SK-N-SH (cell line): ENCODE measurements at regions not wholly inside any gene's neighbourhood (a gene's known extent, or its start where the extent isn't known, plus 50 kb on each side); places are given as distances from the start of the nearest gene placed in this dataset.

Experiments
- CTCF ChIA-PET: fragments of 300-600, 350-600 bp; formaldehyde crosslinking; extraction: SDS; loops from one replicate; lab custom pipeline; 2021; lab: Yijun Ruan, JAX
- POLR2A ChIA-PET: fragments of 350-600 bp; sonication (Branson Sonifier 250); formaldehyde crosslinking; extraction: SDS; loops from one replicate; lab custom pipeline; 2020; ENCODE audit warnings: antibody characterized with exemption, inconsistent platforms; lab: Yijun Ruan, JAX
- DNase-seq: peaks from one replicate; pipeline ENCODE4 v3.0.0; 2012
- H2AFZ ChIP-seq: fragments of 200-600 bp; sonication (generic); 2 replicates; pipeline ENCODE4 v1.8.1; 2016; ENCODE audit warnings: antibody characterized with exemption, mild to moderate bottlenecking, low read depth
- H3F3A ChIP-seq: fragments of 200-600 bp; sonication (generic); replicated peaks from 2 replicates; pipeline ENCODE3; 2016; ENCODE audit warnings: antibody characterized with exemption, mild to moderate bottlenecking; ENCODE audit not compliant: insufficient read depth
- H3K27ac ChIP-seq, 2 experiments: fragments of 200-500 bp in 1 of 2; fragments of 200-600 bp in 1 of 2; sonication (Bioruptor generic) in 1 of 2; sonication (generic), shearing (Covaris generic) in 1 of 2; 2 replicates each; pipeline versions ENCODE4 v1.5.1 to v1.6.1; 2014 to 2016; ENCODE audit warnings: low read depth in 2 of 2, inconsistent platforms in 1 of 2, low read length in 1 of 2, mild to moderate bottlenecking in 1 of 2, mixed read lengths in 1 of 2
- H3K27me3 ChIP-seq: fragments of 200-600 bp; sonication (generic), shearing (Covaris generic); 2 replicates; pipeline ENCODE4 v1.6.1; 2016; ENCODE audit warnings: mixed run types; ENCODE audit not compliant: insufficient read depth
- H3K36me3 ChIP-seq, 2 experiments: fragments of 200-500 bp in 1 of 2; fragments of 200-600 bp in 1 of 2; sonication (Bioruptor generic) in 1 of 2; sonication (generic) in 1 of 2; replicated peaks in 1 of 2; 2 replicates each; pipeline versions ENCODE3 to v1.5.1; 2014 to 2016; ENCODE audit warnings: low read length in 1 of 2, mild to moderate bottlenecking in 1 of 2; ENCODE audit not compliant: insufficient read depth in 2 of 2, control insufficient read depth in 1 of 2
- H3K4me1 ChIP-seq, 2 experiments: fragments of 200-500 bp in 1 of 2; fragments of 200-600 bp in 1 of 2; sonication (Bioruptor generic) in 1 of 2; sonication (generic), shearing (Covaris generic) in 1 of 2; 2 replicates each; pipeline versions ENCODE4 v1.5.1 to v1.6.1; 2014 to 2016; ENCODE audit warnings: low read depth in 1 of 2, low read length in 1 of 2, mixed run types in 1 of 2; ENCODE audit not compliant: insufficient read depth in 2 of 2, control insufficient read depth in 1 of 2
- H3K4me2 ChIP-seq: fragments of 200-600 bp; sonication (generic), shearing (Covaris generic); 2 replicates; pipeline ENCODE4 v1.6.1; 2017; ENCODE audit warnings: mixed run types
- H3K4me3 ChIP-seq, 2 experiments: fragments of 200-500 bp in 1 of 2; fragments of 200-600 bp in 1 of 2; sonication (Bioruptor generic) in 1 of 2; sonication (generic), shearing (Covaris generic) in 1 of 2; 2 replicates each; pipeline versions ENCODE4 v1.5.1 to v1.8.1; 2014 to 2016; ENCODE audit warnings: low read depth in 2 of 2, inconsistent platforms in 1 of 2, low read length in 1 of 2, mild to moderate bottlenecking in 1 of 2, mixed read lengths in 1 of 2, moderate library complexity in 1 of 2
- H3K79me2 ChIP-seq: fragments of 200-600 bp; sonication (generic); 2 replicates; pipeline ENCODE4 v1.8.1; 2017; ENCODE audit warnings: mild to moderate bottlenecking; ENCODE audit not compliant: insufficient read depth
- H3K9ac ChIP-seq: fragments of 200-600 bp; sonication (generic); 2 replicates; pipeline ENCODE4 v1.6.1; 2017; ENCODE audit warnings: mixed run types
- H3K9me2 ChIP-seq: fragments of 200-600 bp; sonication (generic); 2 replicates; pipeline ENCODE4 v1.6.1; 2017; ENCODE audit warnings: mixed run types
- H3K9me3 ChIP-seq: fragments of 200-600 bp; sonication (generic); 2 replicates; pipeline ENCODE4 v1.6.1; 2017; ENCODE audit warnings: mixed run types, mild to moderate bottlenecking, moderate library complexity
- H4K20me1 ChIP-seq: fragments of 200-600 bp; sonication (generic); 2 replicates; pipeline ENCODE4 v1.6.1; 2017; ENCODE audit warnings: mild to moderate bottlenecking, mixed run types; ENCODE audit not compliant: insufficient read depth
- CHD2 ChIP-seq: fragments of 150-350 bp; IDR thresholded peaks from 2 replicates; pipeline ENCODE4 v1.6.1; 2018; ENCODE audit warnings: low read length; ENCODE audit not compliant: partially characterized antibody
- ELF1 ChIP-seq: IDR thresholded peaks from 2 replicates; pipeline ENCODE4 v1.4.0; 2012
- EP300 ChIP-seq, 2 experiments: IDR thresholded peaks; 2 replicates each; pipeline versions ENCODE4 v1.4.0 to v1.6.1; 2012; ENCODE audit warnings: borderline replicate concordance in 1 of 2, low read depth in 1 of 2, low read length in 1 of 2
- EZH2phosphoT487 ChIP-seq: fragments of 200-600 bp; sonication (generic); IDR thresholded peaks from 2 replicates; pipeline ENCODE4 v1.6.1; 2017; ENCODE audit warnings: low read depth, mixed run types, mild to moderate bottlenecking, antibody characterized with exemption, moderate library complexity, borderline replicate concordance
- FOSL2 ChIP-seq: IDR thresholded peaks from 2 replicates; pipeline ENCODE4 v1.4.0; 2012; ENCODE audit warnings: low read depth, mild to moderate bottlenecking, moderate library complexity, borderline replicate concordance
- GABPA ChIP-seq: IDR thresholded peaks from 2 replicates; pipeline ENCODE4 v1.4.0; 2012; ENCODE audit warnings: low read depth, mild to moderate bottlenecking
- GATA2 ChIP-seq: sonication (generic); formaldehyde crosslinking; IDR thresholded peaks from 2 replicates; pipeline ENCODE4 v1.5.0; 2020; ENCODE audit warnings: mild to moderate bottlenecking, missing genetic modification reagents
- IRF3 ChIP-seq: fragments of 150-350 bp; IDR thresholded peaks from 2 replicates; pipeline ENCODE4 v1.6.1; 2016; ENCODE audit warnings: mild to moderate bottlenecking, low read depth, low read length
- JUND ChIP-seq: IDR thresholded peaks from 2 replicates; pipeline ENCODE4 v1.4.0; 2012
- MEF2A ChIP-seq: IDR thresholded peaks from 2 replicates; pipeline ENCODE4 v1.4.0; 2012; ENCODE audit warnings: low read depth, borderline replicate concordance
- MXI1 ChIP-seq: IDR thresholded peaks from 2 replicates; pipeline ENCODE4 v1.6.1; 2012; ENCODE audit warnings: mild to moderate bottlenecking, low read depth, low read length, improper control_type of control experiment
- NRF1 ChIP-seq: IDR thresholded peaks from 2 replicates; pipeline ENCODE4 v1.6.1; 2012; ENCODE audit warnings: low read depth, mild to moderate bottlenecking, low read length
- PBX3 ChIP-seq: IDR thresholded peaks from 2 replicates; pipeline ENCODE4; 2012
- RAD21 ChIP-seq: IDR thresholded peaks from 2 replicates; pipeline ENCODE4 v1.6.1; 2012; ENCODE audit warnings: mild to moderate bottlenecking, low read length
- SIN3A ChIP-seq: IDR thresholded peaks from 2 replicates; pipeline ENCODE4 v1.6.1; 2012; ENCODE audit warnings: low read depth, mild to moderate bottlenecking, low read length, moderate library complexity, borderline replicate concordance
- TEAD4 ChIP-seq: IDR thresholded peaks from 2 replicates; pipeline ENCODE4 v1.4.0; 2012; ENCODE audit warnings: mild to moderate bottlenecking, borderline replicate concordance; ENCODE audit not compliant: insufficient read depth
- YY1 ChIP-seq: IDR thresholded peaks from 2 replicates; pipeline ENCODE4 v1.4.0; 2012; ENCODE audit warnings: low read depth, mild to moderate bottlenecking
- ZBTB33 ChIP-seq: IDR thresholded peaks from 2 replicates; pipeline ENCODE4 v1.4.0; 2012; ENCODE audit warnings: low read depth, borderline replicate concordance
- WGBS: methylation state at CpG from one replicate; pipeline ENCODE4 v1.1.6; 2017; ENCODE audit warnings: low lambda C conversion rate; 5-methylcytosine and 5-hydroxymethylcytosine counted together

DNA sequence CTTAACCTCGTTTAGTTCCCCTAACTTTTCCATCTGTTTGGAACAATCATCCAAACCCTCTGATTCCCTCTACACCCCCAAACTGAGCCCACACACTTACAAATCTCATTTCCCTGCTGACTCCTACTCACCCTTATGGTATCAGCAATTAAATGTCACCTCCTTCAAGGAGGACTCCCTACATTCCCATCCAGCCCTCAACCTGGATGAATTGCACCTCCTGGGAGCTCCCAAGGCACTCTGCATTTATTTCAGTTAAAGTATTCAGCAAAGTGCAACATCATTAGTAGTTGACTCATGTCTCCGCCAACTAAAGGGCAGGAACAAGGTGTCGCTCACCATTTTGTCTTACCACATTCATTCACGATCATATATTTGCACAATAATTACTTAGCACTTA, 353.5 kb downstream of the TMEM114 start:
- Histone ChIP-seq H3K9me2 (no peaks in the 10 kb centered on the region), H3K79me2 (no peaks in the 10 kb centered on the region), H3K4me3 (no peak overlapping the region), H3K9me3 (no peaks in the 10 kb centered on the region), H3K27me3 (no peaks in the 10 kb centered on the region), H3K4me1 (no peaks in the 10 kb centered on the region), H4K20me1 (no peaks in the 10 kb centered on the region), H3F3A (no peaks in the 10 kb centered on the region), H3K27ac (no peak overlapping the region), H3K9ac (no peak overlapping the region), H3K36me3 (no peaks in the 10 kb centered on the region), H2AFZ (no peak overlapping the region), H3K4me2 (no peak overlapping the region)
- TF ChIP-seq JUND: no peak
- no peak for TF ChIP-seq MXI1
- no peak for TF ChIP-seq RAD21
- no peak for TF ChIP-seq YY1
- no peak for TF ChIP-seq TEAD4
- TF ChIP-seq MEF2A: no peak
- no peak for TF ChIP-seq EZH2phosphoT487
- no peak for TF ChIP-seq ZBTB33
- TF ChIP-seq ELF1: no peak
- TF ChIP-seq CHD2: no peak
- no peak for TF ChIP-seq PBX3
- no peak for DNase-seq
- ChIA-PET POLR2A (no interaction called here), CTCF (interaction anchor here (0.9 kb wide), 1 partner anchor 13 kb away, joined by 3 read pairs; no protein-coding TSS in a partner anchor)
- WGBS: 31% methylated on average over 4 of the region's 4 CpGs

DNA sequence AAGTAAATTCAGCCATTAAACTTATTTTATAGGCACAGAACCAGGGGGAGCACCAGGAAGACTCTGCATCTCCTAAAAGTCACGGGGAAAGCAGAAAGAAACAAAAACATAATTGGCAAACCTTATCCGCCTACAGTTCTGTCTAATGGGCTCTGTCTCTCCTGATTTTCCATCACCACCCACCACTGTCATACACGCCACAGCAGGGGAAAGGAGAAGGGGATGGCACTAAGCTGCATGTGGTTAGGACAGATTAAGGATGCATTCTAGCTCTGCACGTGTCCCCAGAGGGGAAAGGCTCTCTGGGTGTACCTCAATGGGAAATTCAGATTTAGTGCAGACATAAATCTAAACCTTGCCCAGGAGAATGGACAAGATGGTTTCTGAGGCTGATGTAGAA, 359.8 kb downstream of the TMEM114 start:
- Histone ChIP-seq H3K36me3 (no peaks in the 10 kb centered on the region), H3K9ac (no peak overlapping the region), H3K4me3 (no peak overlapping the region), H3K9me2 (no peaks in the 10 kb centered on the region), H3K4me2 (no peak overlapping the region), H3K27me3 (no peaks in the 10 kb centered on the region), H3K4me1 (no peaks in the 10 kb centered on the region), H3K27ac (no peak overlapping the region), H3K9me3 (no peaks in the 10 kb centered on the region), H4K20me1 (no peaks in the 10 kb centered on the region), H3F3A (no peaks in the 10 kb centered on the region), H2AFZ (no peak overlapping the region), H3K79me2 (no peaks in the 10 kb centered on the region)
- ChIA-PET POLR2A (no interaction called here), CTCF (no interaction called here)
- WGBS: 11% methylated on average over 4 of the region's 4 CpGs
- no peak for TF ChIP-seq YY1
- TF ChIP-seq EP300 (IDR thresholded peaks at IDR 0.05; ENCODE audit: borderline replicate concordance in 1 of 2, low read depth in 1 of 2, low read length in 1 of 2): no peak
- no peak for TF ChIP-seq NRF1
- no peak for TF ChIP-seq IRF3
- TF ChIP-seq FOSL2: no peak
- no peak for TF ChIP-seq SIN3A
- TF ChIP-seq GABPA: no peak
- TF ChIP-seq GATA2 (CRISPR knock-in tag): no peak
- no peak for DNase-seq
